Spleen (tissue), 7 donors: ENCODE measurements at regions not wholly inside any gene's neighbourhood (a gene's known extent, or its start where the extent isn't known, plus 50 kb on each side); places are given as distances from the start of the nearest gene placed in this dataset.

Experiments used
- POLR2A ChIP-seq, 3 donors: fragments of 450-650 bp; IDR thresholded peaks; one replicate each; pipeline ENCODE4 v1.5.1; 2017; ENCODE audit warnings: antibody characterized with exemption in 3 of 3, mild to moderate bottlenecking in 1 of 3
- TF ChIP-seq, protein P1 (sequence below), 11 experiments: fragments of 200-600 bp in 7 of 11; fragments of 450-650 bp in 4 of 11; sonication (generic) in 4 of 11; IDR thresholded peaks in 8 of 11; conservative IDR thresholded peaks in 3 of 11; 1 replicate in 7 of 11; 2 replicates in 4 of 11; pipeline versions ENCODE4 v1.4.0 to v1.8.0; 2016 to 2021; ENCODE audit warnings: antibody characterized with exemption in 11 of 11, inconsistent platforms in 4 of 11, mild to moderate bottlenecking in 1 of 11
- donor health status: DM: no; HTN: no; CAD: no; lungs with moderate emphysema.
- donor health status: DM: no; HTN: no; CAD: no.
- donor health status: DM: no; HTN: no; CAD: no.

DNA sequence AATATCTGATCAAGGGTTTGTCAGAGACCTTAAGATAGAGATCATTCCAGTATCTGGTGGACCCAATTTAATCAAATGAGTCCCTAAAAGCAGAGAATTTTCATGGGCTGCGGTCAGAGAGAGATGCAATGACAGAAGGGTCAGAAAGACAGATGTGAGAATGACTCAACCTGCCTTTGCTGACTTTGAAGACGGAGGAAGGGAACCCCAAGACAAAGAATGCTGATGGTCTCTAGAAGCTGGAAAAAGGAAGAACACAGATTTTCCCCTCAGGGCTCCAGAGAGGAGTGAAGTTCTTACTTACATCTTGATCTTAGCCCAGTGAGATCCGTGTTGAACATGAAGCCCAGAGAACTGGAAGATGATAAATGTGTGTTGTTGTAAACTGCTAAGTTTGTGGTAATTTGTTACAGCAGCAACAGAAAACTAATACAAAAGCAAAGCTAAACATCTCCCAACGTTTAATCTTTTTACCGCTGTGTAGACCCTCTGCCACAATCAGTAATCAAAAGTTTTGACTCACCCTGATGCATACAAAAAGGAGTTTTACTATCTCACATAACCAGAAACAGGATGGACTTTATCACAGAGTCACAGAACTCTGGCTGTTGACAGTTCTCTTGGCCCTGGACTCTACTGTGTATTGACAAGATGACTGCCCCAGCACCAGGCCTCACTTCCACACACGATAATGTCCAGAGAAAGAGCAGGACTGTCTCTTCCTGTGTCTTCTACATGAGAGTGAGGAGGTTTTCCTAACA, 70.2 kb upstream of the MAGEB2 start:
- TF ChIP-seq, protein P1, sequence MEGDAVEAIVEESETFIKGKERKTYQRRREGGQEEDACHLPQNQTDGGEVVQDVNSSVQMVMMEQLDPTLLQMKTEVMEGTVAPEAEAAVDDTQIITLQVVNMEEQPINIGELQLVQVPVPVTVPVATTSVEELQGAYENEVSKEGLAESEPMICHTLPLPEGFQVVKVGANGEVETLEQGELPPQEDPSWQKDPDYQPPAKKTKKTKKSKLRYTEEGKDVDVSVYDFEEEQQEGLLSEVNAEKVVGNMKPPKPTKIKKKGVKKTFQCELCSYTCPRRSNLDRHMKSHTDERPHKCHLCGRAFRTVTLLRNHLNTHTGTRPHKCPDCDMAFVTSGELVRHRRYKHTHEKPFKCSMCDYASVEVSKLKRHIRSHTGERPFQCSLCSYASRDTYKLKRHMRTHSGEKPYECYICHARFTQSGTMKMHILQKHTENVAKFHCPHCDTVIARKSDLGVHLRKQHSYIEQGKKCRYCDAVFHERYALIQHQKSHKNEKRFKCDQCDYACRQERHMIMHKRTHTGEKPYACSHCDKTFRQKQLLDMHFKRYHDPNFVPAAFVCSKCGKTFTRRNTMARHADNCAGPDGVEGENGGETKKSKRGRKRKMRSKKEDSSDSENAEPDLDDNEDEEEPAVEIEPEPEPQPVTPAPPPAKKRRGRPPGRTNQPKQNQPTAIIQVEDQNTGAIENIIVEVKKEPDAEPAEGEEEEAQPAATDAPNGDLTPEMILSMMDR (IDR thresholded peaks at IDR 0.05 in 8 of 11, conservative IDR thresholded peaks at IDR 0.05 in 3 of 11) = no peak
- TF ChIP-seq POLR2A (IDR thresholded peaks at IDR 0.05) = no peak
